CD14-positive monocyte (primary cell): ENCODE measurements at regions not wholly inside any gene's neighbourhood (a gene's known extent, or its start where the extent isn't known, plus 50 kb on each side); places are given as distances from the start of the nearest gene placed in this dataset.

Source experiments
- DNase-seq, 3 donors: peaks; one replicate each; pipeline ENCODE4 v3.0.0-alpha.2; 2011 to 2022
- H2AFZ ChIP-seq: 2 replicates; pipeline ENCODE4 v1.6.0; 2012; ENCODE audit warnings: mild to moderate bottlenecking, low read depth, low read length, inconsistent platforms; ENCODE audit not compliant: insufficient read depth, poor library complexity, severe bottlenecking
- H3K27ac ChIP-seq, 2 donors: 1 replicate in 1 of 2; 2 replicates in 1 of 2; pipeline ENCODE4 v1.5.1; 2012 to 2013; ENCODE audit warnings: low read length in 2 of 2, control low read depth in 1 of 2, inconsistent platforms in 1 of 2, low read depth in 1 of 2, mild to moderate bottlenecking in 1 of 2
- H3K27me3 ChIP-seq, 2 donors: one replicate each; pipeline versions ENCODE4 v1.6.0 to v1.6.1; 2011 to 2013; ENCODE audit warnings: low read length in 2 of 2; ENCODE audit not compliant: control insufficient read depth in 2 of 2, insufficient read depth in 2 of 2
- H3K36me3 ChIP-seq, 2 donors: replicated peaks in 1 of 2; 1 replicate in 1 of 2; 2 replicates in 1 of 2; pipeline versions ENCODE4 v1.5.1 to v1.6.1; 2012 to 2013; ENCODE audit warnings: low read length in 2 of 2, control low read depth in 1 of 2, inconsistent platforms in 1 of 2, mild to moderate bottlenecking in 1 of 2; ENCODE audit not compliant: insufficient read depth in 2 of 2, control insufficient read depth in 1 of 2
- H3K4me1 ChIP-seq, 2 donors: 1 replicate in 1 of 2; 2 replicates in 1 of 2; pipeline versions ENCODE4 v1.5.1 to v1.6.1; 2012 to 2013; ENCODE audit warnings: low read length in 2 of 2, control low read depth in 1 of 2, inconsistent platforms in 1 of 2, mild to moderate bottlenecking in 1 of 2, moderate library complexity in 1 of 2; ENCODE audit not compliant: insufficient read depth in 2 of 2, control insufficient read depth in 1 of 2
- H3K4me2 ChIP-seq: replicated peaks from 2 replicates; pipeline ENCODE3; 2012; ENCODE audit warnings: low read length, moderate library complexity, mild to moderate bottlenecking; ENCODE audit not compliant: poor library complexity, severe bottlenecking; ENCODE audit errors: extremely low read depth
- H3K4me3 ChIP-seq, 3 experiments: fragments of 200-600 bp in 1 of 3; sonication (generic) in 1 of 3; replicated peaks in 1 of 3; 1 replicate in 2 of 3; 2 replicates in 1 of 3; pipeline ENCODE4 v1.5.1; 2011 to 2013; ENCODE audit warnings: low read length in 3 of 3, mild to moderate bottlenecking in 3 of 3, control low read depth in 2 of 3, low read depth in 2 of 3, inconsistent platforms in 1 of 3, moderate library complexity in 1 of 3
- H3K79me2 ChIP-seq: 2 replicates; pipeline ENCODE4 v1.6.0; 2012; ENCODE audit warnings: mild to moderate bottlenecking, control low read depth, inconsistent platforms, low read length, moderate library complexity; ENCODE audit not compliant: insufficient read depth
- H3K9ac ChIP-seq: 2 replicates; pipeline ENCODE4 v1.6.0; 2017; ENCODE audit warnings: low read length, mild to moderate bottlenecking; ENCODE audit not compliant: insufficient read depth, poor library complexity, severe bottlenecking
- H3K9me3 ChIP-seq, 2 donors: replicated peaks in 1 of 2; 1 replicate in 1 of 2; 2 replicates in 1 of 2; pipeline versions ENCODE4 v1.5.1 to v1.6.1; 2012 to 2013; ENCODE audit warnings: low read length in 2 of 2, control low read depth in 1 of 2; ENCODE audit not compliant: control insufficient read depth in 1 of 2, insufficient read depth in 1 of 2
- H4K20me1 ChIP-seq: 2 replicates; pipeline ENCODE4 v1.6.0; 2012; ENCODE audit warnings: mild to moderate bottlenecking, low read length, control low read depth, moderate library complexity; ENCODE audit not compliant: insufficient read depth
- H3K27ac Mint-ChIP-seq, 7 donors: one replicate each; pipeline ENCODE4 v1.8.0; 2020; ENCODE audit warnings: mild to moderate bottlenecking in 7 of 7, mixed read lengths in 7 of 7, moderate library complexity in 6 of 7, inconsistent platforms in 2 of 7
- H3K27me3 Mint-ChIP-seq, 3 donors: one replicate each; pipeline ENCODE4 v1.8.0; 2021 to 2022; ENCODE audit warnings: low read depth in 3 of 3, mild to moderate bottlenecking in 3 of 3, mixed read lengths in 3 of 3, moderate library complexity in 3 of 3, inconsistent platforms in 1 of 3
- H3K36me3 Mint-ChIP-seq, 2 donors: one replicate each; pipeline ENCODE4 v1.8.0; 2020; ENCODE audit warnings: mixed read lengths in 2 of 2, inconsistent platforms in 1 of 2, mild to moderate bottlenecking in 1 of 2
- H3K4me1 Mint-ChIP-seq: one replicate; pipeline ENCODE4 v1.8.0; 2020; ENCODE audit warnings: mild to moderate bottlenecking, mixed read lengths
- H3K4me3 Mint-ChIP-seq, 2 donors: one replicate each; pipeline ENCODE4 v1.8.0; 2020; ENCODE audit warnings: mild to moderate bottlenecking in 2 of 2, mixed read lengths in 2 of 2, moderate library complexity in 1 of 2
- H3K9me3 Mint-ChIP-seq, 7 donors: one replicate each; pipeline ENCODE4 v1.8.0; 2020 to 2022; ENCODE audit warnings: mixed read lengths in 7 of 7, mild to moderate bottlenecking in 6 of 7, moderate library complexity in 6 of 7, inconsistent platforms in 2 of 7
- CTCF ChIP-seq: fragments of 200-600 bp; IDR thresholded peaks from one replicate; pipeline ENCODE4 v1.8.0; 2022; ENCODE audit warnings: antibody characterized with exemption, mild to moderate bottlenecking
- WGBS: methylation state at CpG from one replicate; pipeline ENCODE4 v1.1.5; 2013; ENCODE audit warnings: missing lambda C conversion rate; ENCODE audit not compliant: insufficient coverage; 5-methylcytosine and 5-hydroxymethylcytosine counted together
- intact Hi-C, 2 donors: fragments of 100-400 bp; cut with micrococcal nuclease; formaldehyde crosslinking; loops; one replicate each; pipeline versions ENCODE4 v1.15.0 to v1.15.1; 2023

DNA sequence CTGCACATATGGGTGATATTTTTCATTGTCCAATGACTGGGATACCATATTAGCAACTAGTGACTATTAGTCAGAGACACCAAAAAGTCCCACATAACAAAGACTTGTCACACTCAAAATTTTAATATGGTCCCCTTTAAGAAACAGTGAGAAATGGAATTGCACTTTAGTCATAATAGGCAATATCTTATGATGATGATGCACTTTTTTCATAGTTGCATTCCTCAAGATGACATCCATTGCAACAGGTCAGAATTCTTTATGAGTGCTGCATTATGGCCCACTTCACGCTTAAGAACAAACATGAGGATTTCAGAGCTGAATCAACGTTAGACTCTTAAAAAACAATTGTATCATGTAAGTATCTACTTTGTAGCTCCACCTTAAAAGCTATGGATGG lies 608.4 kb upstream of the HTR2C start:
- Histone ChIP-seq H3K36me3 (no peaks in the 10 kb centered on the region), H3K4me3 (no peak overlapping the region), H4K20me1 (no peaks in the 10 kb centered on the region), H3K4me2 (no peak overlapping the region), H3K9ac (no peak overlapping the region), H3K4me1 (peaks cover 4 to 5% of the 10 kb centered on the region in 2 donors), H3K9me3 (peaks cover 0 to 4% of the 10 kb centered on the region in 2 donors), H3K79me2 (no peaks in the 10 kb centered on the region), H2AFZ (no peak overlapping the region), H3K27ac (no peak overlapping the region), H3K27me3 (peaks cover 0 to 2% of the 10 kb centered on the region in 2 donors)
- Mint-ChIP-seq H3K4me3 (no peak overlapping the region), H3K36me3 (peaks cover 1 to 3% of the 10 kb centered on the region in 2 donors), H3K9me3 (peaks cover 0 to 10% (median 8%) of the 10 kb centered on the region in 7 donors), H3K4me1 (peaks cover 18% of the 10 kb centered on the region), H3K27ac (no peak overlapping the region), H3K27me3 (peaks cover 0 to 6% (median 0%) of the 10 kb centered on the region in 3 donors)
- intact Hi-C loops: no loop called here
- no peak for TF ChIP-seq CTCF
- no CpG with 5 or more reads among the region's 2 CpGs for WGBS
- DNase-seq: no peak

- no peak overlapping the region for H3K4me2 ChIP-seq
- H3K27ac ChIP-seq: no peak overlapping the region
- no peaks in the 10 kb centered on the region for H4K20me1 ChIP-seq
- intact Hi-C loops: no loop called here
- peaks cover 0 to 6% (median 0%) of the 10 kb centered on the region in 3 donors for H3K27me3 Mint-ChIP-seq
- H3K4me3 Mint-ChIP-seq: no peak overlapping the region
- no peak for TF ChIP-seq CTCF
- H3K4me3 ChIP-seq: no peak overlapping the region
- peaks cover 0 to 5% of the 10 kb centered on the region in 2 donors for H3K4me1 ChIP-seq
- H3K4me1 Mint-ChIP-seq: peaks cover 19% of the 10 kb centered on the region
- no peaks in the 10 kb centered on the region for H3K79me2 ChIP-seq
- peaks cover 0 to 10% (median 6%) of the 10 kb centered on the region in 7 donors for H3K9me3 Mint-ChIP-seq
- H3K36me3 Mint-ChIP-seq: peaks cover 1 to 3% of the 10 kb centered on the region in 2 donors
- DNase-seq: no peak
- H3K27ac Mint-ChIP-seq: no peak overlapping the region
- peaks cover 0 to 4% of the 10 kb centered on the region in 2 donors for H3K9me3 ChIP-seq
- no peaks in the 10 kb centered on the region for H3K36me3 ChIP-seq
- H3K27me3 ChIP-seq: peaks cover 0 to 2% of the 10 kb centered on the region in 2 donors
- no peak overlapping the region for H3K9ac ChIP-seq
- no peak overlapping the region for H2AFZ ChIP-seq
Measured at GRCh38 chrX:113974881-113975280, 609.0 kb upstream of the HTR2C start.
